Epithelial cell of proximal tubule (primary cell): ENCODE measurements at regions not wholly inside any gene's neighbourhood (a gene's known extent, or its start where the extent isn't known, plus 50 kb on each side); places are given as distances from the start of the nearest gene placed in this dataset.

ENCODE experiments used
- DNase-seq: peaks from one replicate; pipeline ENCODE4 v3.0.0-alpha.2; 2011; ENCODE audit warnings: low read depth
- H3K4me3 ChIP-seq: 2 replicates; pipeline ENCODE4 v1.5.1; 2011; ENCODE audit warnings: low read depth, mild to moderate bottlenecking, low read length
- CTCF ChIP-seq: conservative IDR thresholded peaks from 2 replicates; pipeline ENCODE4 v1.5.1; 2012; ENCODE audit warnings: low read depth, mild to moderate bottlenecking, low read length

GRCh38 chr21:14609274-14609673, 63.2 kb upstream of the SAMSN1 start:
- no peak overlapping the region for H3K4me3 ChIP-seq
- DNase-seq: no peak
- TF ChIP-seq CTCF: no peak

GRCh38 chr21:14607262-14607661, 61.1 kb upstream of the SAMSN1 start:
- DNase-seq: no peak
- no peak for TF ChIP-seq CTCF
- no peak overlapping the region for H3K4me3 ChIP-seq

- H3K4me3 ChIP-seq: no peak overlapping the region
- TF ChIP-seq CTCF: no peak
- DNase-seq: no peak
Observed at GRCh38 chr21:14603202-14603601, 57.1 kb upstream of the SAMSN1 start.

GRCh38 chr21:14602382-14602958, 56.4 kb upstream of the SAMSN1 start:
- no peak for DNase-seq
- no peak for TF ChIP-seq CTCF
- peak overlapping the region; percentile 8 for H3K4me3 ChIP-seq

GRCh38 chr21:14600569-14601297, 54.6 kb upstream of the SAMSN1 start:
- no peak for TF ChIP-seq CTCF
- H3K4me3 ChIP-seq: no peak overlapping the region
- DNase-seq: no peak

GRCh38 chr21:14598065-14598464, 52.0 kb upstream of the SAMSN1 start:
- DNase-seq: no peak
- no peak overlapping the region for H3K4me3 ChIP-seq
- no peak for TF ChIP-seq CTCF
